ENCODE measurements at regions not wholly inside any gene's neighbourhood (a gene's known extent, or its start where the extent isn't known, plus 50 kb on each side); places are given as distances from the start of the nearest gene placed in this dataset.

DNA sequence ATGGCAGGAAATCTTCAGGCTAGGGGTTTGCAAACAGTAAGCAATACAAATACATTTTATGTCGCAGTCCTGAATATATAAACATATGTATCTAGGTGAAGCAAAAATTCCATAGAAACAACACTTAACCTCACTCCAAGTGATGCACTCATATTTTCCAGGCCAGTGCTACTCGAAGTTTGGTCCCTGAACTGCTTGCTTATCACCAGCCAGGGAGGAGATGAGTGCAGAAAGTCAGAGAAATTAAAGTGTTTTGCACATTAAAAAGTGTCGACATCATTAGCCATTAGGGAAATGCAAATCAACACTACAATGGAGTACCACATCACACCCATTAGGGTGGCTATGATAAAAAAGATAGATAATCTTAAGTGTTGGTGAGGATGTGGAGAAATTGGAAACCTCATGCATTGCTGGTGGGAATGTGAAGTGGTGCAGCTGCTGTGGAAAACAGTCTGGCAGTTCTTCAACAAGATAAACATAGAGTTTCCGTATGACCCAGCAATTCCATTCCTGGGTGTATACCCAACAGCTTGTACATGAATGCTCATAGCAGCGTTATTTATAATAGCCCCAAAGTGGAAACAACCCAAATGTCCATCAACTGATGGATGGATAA, 70.5 kb upstream of the CSF1 start:
- TF ChIP-seq EZH2 (IDR thresholded peaks at IDR 0.05) (no peak), POLR2AphosphoS5 (IDR thresholded peaks at IDR 0.05; ENCODE audit: borderline replicate concordance, low read depth, low read length) (no peak)

Data from SK-N-MC (cell line).